HG02678 (cell line): ENCODE measurements at regions not wholly inside any gene's neighbourhood (a gene's known extent, or its start where the extent isn't known, plus 50 kb on each side); places are given as distances from the start of the nearest gene placed in this dataset.
"Not testable (repeated sequence)": the region's sequence is repeated elsewhere in the genome, so short reads cannot be mapped to it uniquely, and the experiment has no call there.

ENCODE experiments used
- ATAC-seq: cut with Tn5 transposase; IDR thresholded peaks from one replicate; pipeline ENCODE4 v1.9.1; 2021; ENCODE audit warnings: mild to moderate bottlenecking, moderate library complexity; ENCODE audit not compliant: unreplicated experiment

GRCh38 chr4:123133397-123134050 lies 211.1 kb upstream of the NUDT6 start:
- ATAC-seq: peak; percentile 73

GRCh38 chr4:123144616-123145015 lies 222.2 kb upstream of the NUDT6 start:
- ATAC-seq: no peak

GRCh38 chr4:123158576-123158975 lies 236.2 kb upstream of the NUDT6 start:
- no peak for ATAC-seq

DNA sequence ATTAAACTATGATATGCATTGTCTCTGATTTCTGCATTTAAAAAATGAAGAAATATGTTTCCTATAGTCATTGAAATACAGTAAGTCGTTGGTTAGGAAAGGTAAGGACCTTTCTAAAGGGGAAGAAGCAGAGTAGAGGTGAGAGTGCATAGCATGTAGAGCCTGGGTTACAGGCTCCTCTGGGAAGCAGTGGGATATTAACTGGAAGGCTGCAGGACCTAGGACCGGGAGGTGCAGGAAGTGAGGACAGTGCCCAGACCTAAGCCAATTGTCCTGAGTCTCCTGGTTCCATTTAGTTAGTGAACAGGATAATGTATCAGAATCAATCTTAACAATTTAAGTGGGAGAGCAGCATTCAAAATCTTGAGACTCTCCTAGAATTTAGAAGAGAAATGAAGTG lies 237.1 kb upstream of the NUDT6 start:
- ATAC-seq: no peak

GRCh38 chr4:123162859-123163258 lies 233.7 kb upstream of the SPRY1 start:
- ATAC-seq: no peak

- ATAC-seq: no peak
Observed at GRCh38 chr4:123163501-123163900, 233.1 kb upstream of the SPRY1 start.

DNA sequence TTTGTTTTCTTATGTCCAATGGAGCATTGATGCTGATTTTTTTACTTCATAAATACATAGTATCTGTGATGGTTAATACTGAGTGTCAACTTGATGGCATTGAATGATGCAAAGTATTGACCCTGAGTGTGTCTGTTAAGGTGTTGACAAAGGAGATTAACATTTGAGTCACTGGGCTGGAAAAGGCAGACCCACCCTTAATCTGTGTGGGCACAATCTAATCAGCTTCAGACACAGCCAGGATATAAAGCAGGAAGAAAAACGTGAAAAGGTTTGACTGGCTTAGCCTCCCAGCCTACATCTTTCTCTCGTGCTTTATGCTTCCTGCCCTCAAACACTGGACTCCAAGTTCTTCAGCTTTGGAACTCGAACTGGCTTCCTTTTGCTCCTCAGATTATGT lies 230.6 kb upstream of the SPRY1 start:
- ATAC-seq: no peak

GRCh38 chr4:123167931-123168330 lies 228.7 kb upstream of the SPRY1 start:
- no peak for ATAC-seq

- ATAC-seq: no peak
Observed at GRCh38 chr4:123168812-123169211, 227.8 kb upstream of the SPRY1 start.

- ATAC-seq: no peak
Observed at GRCh38 chr4:123170843-123171242, 225.8 kb upstream of the SPRY1 start.

GRCh38 chr4:123176605-123177004 lies 220.0 kb upstream of the SPRY1 start:
- no peak for ATAC-seq

GRCh38 chr4:123182289-123182688 lies 214.3 kb upstream of the SPRY1 start:
- ATAC-seq: no peak

DNA sequence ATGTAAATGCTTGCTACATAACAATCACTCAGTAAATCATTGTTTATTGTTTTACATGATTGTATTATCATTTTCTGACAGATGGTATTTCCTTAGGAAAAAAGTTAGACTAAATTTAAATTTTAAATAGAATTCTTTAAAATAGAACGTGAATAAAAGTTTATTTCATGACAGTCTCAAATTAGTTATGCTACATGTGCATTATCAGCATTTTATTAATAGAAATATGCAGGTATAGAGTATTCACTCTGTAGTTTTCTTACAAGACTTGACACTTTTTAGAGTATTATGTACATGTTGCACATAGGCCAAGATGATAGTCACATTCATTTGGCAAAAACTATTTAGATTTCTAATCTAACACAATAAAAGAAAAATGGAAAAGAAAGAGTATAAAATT lies 213.3 kb upstream of the SPRY1 start:
- ATAC-seq: no peak

- ATAC-seq: not testable (repeated sequence)
Observed at GRCh38 chr4:123183754-123184153, 212.8 kb upstream of the SPRY1 start.

DNA sequence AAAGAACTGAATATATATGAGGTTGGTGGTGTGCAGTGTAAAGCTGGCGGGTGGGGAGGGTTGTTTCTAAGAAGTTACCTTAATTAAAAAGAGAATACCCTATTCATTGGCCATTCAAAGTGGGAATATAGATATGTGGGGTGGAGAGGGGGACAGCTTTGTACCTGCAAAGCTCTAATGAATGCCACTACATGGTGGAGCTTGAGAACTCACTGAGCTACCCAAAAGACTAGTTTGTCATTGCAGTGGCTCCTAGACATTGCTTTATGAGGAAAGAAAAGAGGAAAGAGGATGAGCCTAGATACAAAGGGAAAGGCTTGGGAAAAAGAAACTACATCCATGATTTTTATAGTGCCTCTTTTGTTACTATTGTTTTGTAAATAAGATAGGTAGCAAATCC lies 209.9 kb upstream of the SPRY1 start:
- ATAC-seq: no peak

DNA sequence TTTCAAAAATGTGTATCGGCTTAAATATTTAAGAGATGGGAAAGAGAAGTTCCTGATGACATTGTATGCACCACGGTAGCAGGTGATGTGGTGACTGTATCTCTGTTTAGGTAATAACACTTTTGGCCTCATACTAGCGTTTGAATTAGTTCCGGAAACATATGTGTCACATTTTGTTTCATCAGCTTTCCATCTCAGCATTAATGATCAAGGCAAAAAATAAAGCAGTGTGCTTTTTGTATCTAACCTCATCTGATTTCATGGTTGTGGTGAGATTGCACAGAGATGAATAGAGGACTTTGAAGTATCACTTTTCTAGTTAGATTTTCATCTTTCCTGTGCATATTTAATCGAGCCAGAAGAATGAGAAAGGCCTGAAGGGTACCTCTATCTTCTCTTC lies 206.4 kb upstream of the SPRY1 start:
- no peak for ATAC-seq

DNA sequence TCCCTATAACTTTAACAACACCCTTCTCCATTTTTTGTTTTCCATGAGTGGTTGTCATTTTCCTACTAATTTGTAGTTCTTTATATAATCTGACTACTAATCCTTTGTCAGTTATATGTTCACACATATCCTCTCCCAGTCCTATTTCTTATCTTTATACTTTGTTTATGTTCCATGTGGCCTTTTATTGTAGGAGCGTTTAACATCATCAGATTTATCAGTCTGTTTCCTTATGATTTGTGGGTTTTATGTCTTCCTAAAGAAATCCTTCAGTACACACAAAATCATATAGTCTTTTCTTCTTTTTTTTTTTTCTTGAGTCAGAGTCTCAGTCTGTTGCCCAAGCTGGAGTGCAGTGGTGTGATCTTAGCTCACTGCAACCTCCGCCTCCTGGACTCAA lies 204.9 kb upstream of the SPRY1 start:
- ATAC-seq: no peak

- ATAC-seq: no peak
Observed at GRCh38 chr4:123193802-123194367, 202.7 kb upstream of the SPRY1 start.

DNA sequence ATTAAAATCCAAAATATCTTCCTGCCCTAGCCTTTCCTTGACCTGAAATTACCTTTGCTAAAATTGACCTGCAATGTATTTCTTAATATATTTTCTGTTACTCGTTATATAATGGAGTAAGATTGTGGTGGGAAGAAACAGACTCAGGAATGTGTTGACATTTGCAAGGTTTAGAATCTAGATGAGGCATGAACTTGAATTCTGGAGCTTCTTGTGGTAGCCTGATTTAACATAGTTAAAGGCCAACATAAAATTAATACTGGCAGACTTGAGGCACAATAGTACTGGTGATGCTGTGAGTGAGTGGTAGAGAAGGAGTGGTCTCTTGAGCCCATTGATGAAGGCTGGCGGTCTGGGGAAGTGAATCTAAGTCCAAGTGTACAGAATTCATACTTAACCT lies 197.9 kb upstream of the SPRY1 start:
- ATAC-seq: no peak

DNA sequence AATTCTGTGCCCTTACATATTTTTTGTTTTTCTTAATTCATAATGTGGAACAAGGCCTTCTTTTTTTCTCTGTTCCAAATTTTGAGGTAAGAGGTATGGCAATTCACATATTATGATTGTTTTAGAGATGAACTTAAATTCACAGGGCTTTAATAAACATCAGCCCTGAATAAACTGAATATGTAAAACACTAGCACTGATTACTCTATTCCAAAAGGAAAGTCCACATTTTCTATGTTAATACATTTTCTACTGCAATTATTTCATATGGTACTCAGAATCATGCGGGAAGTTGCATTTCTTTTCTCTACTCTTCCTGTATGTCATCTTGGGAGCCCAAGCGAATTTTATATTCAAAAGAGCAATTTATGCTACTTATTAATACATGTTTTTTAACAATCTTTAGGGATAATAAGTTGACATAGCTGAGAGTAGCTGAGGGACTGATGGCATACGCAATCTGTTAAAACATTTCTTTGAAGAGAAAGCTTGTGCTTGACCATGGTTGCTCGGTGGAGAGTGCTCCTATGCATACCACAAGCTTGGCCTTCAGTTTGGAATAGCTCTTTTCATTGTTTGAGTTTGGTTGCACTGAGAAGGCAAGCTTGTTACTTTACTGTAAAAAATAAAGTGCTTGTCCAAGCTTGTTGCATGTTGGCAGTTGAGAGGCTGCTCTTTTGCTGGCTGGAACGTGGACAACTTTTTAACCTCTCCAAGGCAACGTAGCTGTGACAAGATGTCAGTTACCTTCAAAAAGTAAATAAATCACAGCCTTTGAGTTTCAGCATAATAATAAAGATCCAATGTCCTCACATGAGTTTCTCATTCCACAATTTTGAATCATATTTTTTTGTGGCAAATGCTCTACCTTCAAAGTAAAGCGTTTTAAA lies 196.3 kb upstream of the SPRY1 start:
- ATAC-seq: no peak

GRCh38 chr4:123204737-123205136 lies 191.9 kb upstream of the SPRY1 start:
- ATAC-seq: no peak

GRCh38 chr4:123206016-123206415 lies 190.6 kb upstream of the SPRY1 start:
- no peak for ATAC-seq
